A673 (cell line): ENCODE measurements at regions not wholly inside any gene's neighbourhood (a gene's known extent, or its start where the extent isn't known, plus 50 kb on each side); places are given as distances from the start of the nearest gene placed in this dataset.

ENCODE experiments used
- BruUV-seq: library from RNA; stranded (reverse); fragments of 400-500 nt; replicated peaks from 2 replicates; lab custom pipeline; 2021; lab: Mats Ljungman, UMichigan
- CTCF ChIA-PET: fragments of 300-600 bp; sonication (Branson Sonifier 250); formaldehyde crosslinking; loops from one replicate; lab custom pipeline; 2022; ENCODE audit warnings: antibody characterized with exemption; lab: Charles Lee
- POLR2A ChIA-PET: fragments of 300-600 bp; sonication (Branson Sonifier 250); formaldehyde crosslinking; loops from one replicate; lab custom pipeline; 2022; ENCODE audit warnings: antibody characterized with exemption; ENCODE audit not compliant: low non-redundant PET; lab: Charles Lee
- DNase-seq: peaks from one replicate; pipeline ENCODE4 v3.0.0-alpha.2; 2015; ENCODE audit warnings: low spot score
- H3K27ac ChIP-seq: fragments of 200-600 bp; sonication (generic); 2 replicates; pipeline ENCODE4 v1.5.1; 2016; ENCODE audit warnings: mixed run types, low read depth, mild to moderate bottlenecking, mixed read lengths, antibody characterized with exemption, low read length; ENCODE audit not compliant: poor library complexity, severe bottlenecking
- H3K27me3 ChIP-seq: fragments of 200-600 bp; sonication (generic); replicated peaks from 2 replicates; pipeline ENCODE4 v1.6.1; 2017; ENCODE audit warnings: mixed run types, low read depth, mild to moderate bottlenecking, mixed read lengths, antibody characterized with exemption, low read length; ENCODE audit not compliant: insufficient read depth, poor library complexity
- H3K36me3 ChIP-seq: fragments of 200-600 bp; sonication (generic); 2 replicates; pipeline ENCODE4 v1.6.1; 2016; ENCODE audit warnings: mixed run types, mild to moderate bottlenecking, mixed read lengths, antibody characterized with exemption, low read length; ENCODE audit not compliant: insufficient read depth, poor library complexity, severe bottlenecking
- H3K4me1 ChIP-seq: fragments of 200-600 bp; sonication (generic); 2 replicates; pipeline ENCODE4 v1.6.1; 2017; ENCODE audit warnings: mixed run types, mild to moderate bottlenecking, mixed read lengths, antibody characterized with exemption, low read length; ENCODE audit not compliant: insufficient read depth, poor library complexity, severe bottlenecking
- H3K4me3 ChIP-seq: fragments of 200-600 bp; sonication (generic); 2 replicates; pipeline ENCODE4 v1.5.1; 2016; ENCODE audit warnings: low read depth, mixed run types, mild to moderate bottlenecking, mixed read lengths, low read length; ENCODE audit not compliant: poor library complexity, severe bottlenecking
- H3K9me3 ChIP-seq: fragments of 200-600 bp; sonication (generic); 2 replicates; pipeline ENCODE4 v1.6.1; 2016; ENCODE audit warnings: mixed run types, low read depth, mild to moderate bottlenecking, mixed read lengths, antibody characterized with exemption, low read length; ENCODE audit not compliant: poor library complexity, severe bottlenecking
- CTCF ChIP-seq: fragments of 300-800, 200-600 bp; sonication (generic); conservative IDR thresholded peaks from 2 replicates; pipeline ENCODE4 v1.5.1; 2017; ENCODE audit warnings: low read depth, mild to moderate bottlenecking, antibody characterized with exemption, low read length, moderate library complexity, mixed read lengths
- EZH2 ChIP-seq: fragments of 200-600 bp; sonication (generic); IDR thresholded peaks from 2 replicates; pipeline ENCODE4 v1.6.1; 2017; ENCODE audit warnings: borderline replicate concordance, low read depth, mild to moderate bottlenecking, mixed read lengths, antibody characterized with exemption, low read length; ENCODE audit not compliant: poor library complexity, severe bottlenecking
- intact Hi-C: fragments of 100-400 bp; cut with micrococcal nuclease; formaldehyde crosslinking; loops from one replicate; pipeline ENCODE4 v1.10.0; 2022; ENCODE audit not compliant: unreplicated experiment

- no peaks in the 10 kb centered on the region for H3K9me3 ChIP-seq
- BruUV-seq = no TSS peak
- no peak for DNase-seq
- POLR2A ChIA-PET = no interaction called here
- H3K4me1 ChIP-seq = no peaks in the 10 kb centered on the region
- peaks cover 6% of the 10 kb centered on the region for H3K27me3 ChIP-seq
- CTCF ChIA-PET = no interaction called here
- TF ChIP-seq CTCF (no peak), EZH2 (no peak)
- intact Hi-C loops = no loop called here
- no peak overlapping the region for H3K27ac ChIP-seq
- H3K4me3 ChIP-seq = no peak overlapping the region
- no peaks in the 10 kb centered on the region for H3K36me3 ChIP-seq
Measured at GRCh38 chr1:22374001-22374400, 77.7 kb upstream of the ZBTB40 start.

- CTCF ChIA-PET = no interaction called here
- H3K9me3 ChIP-seq = no peaks in the 10 kb centered on the region
- no TSS peak for BruUV-seq
- DNase-seq = no peak
- H3K36me3 ChIP-seq = no peaks in the 10 kb centered on the region
- no peaks in the 10 kb centered on the region for H3K27me3 ChIP-seq
- TF ChIP-seq CTCF = no peak
- no peak for TF ChIP-seq EZH2
- no peak overlapping the region for H3K27ac ChIP-seq
- H3K4me3 ChIP-seq = no peak overlapping the region
- intact Hi-C loops = no loop called here
- H3K4me1 ChIP-seq = no peaks in the 10 kb centered on the region
- POLR2A ChIA-PET = no interaction called here
Measured at GRCh38 chr1:22375601-22376000, 76.0 kb upstream of the ZBTB40 start.

- H3K4me3 ChIP-seq = no peak overlapping the region
- no TSS peak for BruUV-seq
- no peak for DNase-seq
- H3K36me3 ChIP-seq = no peaks in the 10 kb centered on the region
- ChIA-PET CTCF (no interaction called here), POLR2A (no interaction called here)
- H3K27me3 ChIP-seq = no peaks in the 10 kb centered on the region
- no peak overlapping the region for H3K27ac ChIP-seq
- H3K9me3 ChIP-seq = no peaks in the 10 kb centered on the region
- intact Hi-C loops = no loop called here
- no peak for TF ChIP-seq CTCF
- no peak for TF ChIP-seq EZH2
- H3K4me1 ChIP-seq = no peaks in the 10 kb centered on the region
Measured at GRCh38 chr1:22376001-22376400, 75.7 kb upstream of the ZBTB40 start.
